ENCODE measurements at regions not wholly inside any gene's neighbourhood (a gene's known extent, or its start where the extent isn't known, plus 50 kb on each side); places are given as distances from the start of the nearest gene placed in this dataset.
"Not testable (repeated sequence)": the region's sequence is repeated elsewhere in the genome, so short reads cannot be mapped to it uniquely, and the experiment has no call there.

- H3K27me3 ChIP-seq (ENCODE audit: insufficient read depth, low read length, poor library complexity); H2AK5ac ChIP-seq (ENCODE audit: low read length); H3K4ac ChIP-seq (ENCODE audit: low read depth, low read length); H2BK120ac ChIP-seq (ENCODE audit: low read depth, low read length); H3K18ac ChIP-seq (ENCODE audit: low read length); H3K56ac ChIP-seq (ENCODE audit: low read length); H4K8ac ChIP-seq (ENCODE audit: low read depth, low read length); H3K9ac ChIP-seq (ENCODE audit: low read length); H4K5ac ChIP-seq (ENCODE audit: low read length); H3K23ac ChIP-seq (ENCODE audit: low read length); H3K4me1 ChIP-seq (ENCODE audit: control insufficient read depth, low read depth, low read length); H3K4me2 ChIP-seq (ENCODE audit: low read length); H2BK15ac ChIP-seq (replicated peaks; ENCODE audit: low read depth); DNase-seq; H2BK5ac ChIP-seq (ENCODE audit: low read length); H3K4me3 ChIP-seq (ENCODE audit: low read length); H3K79me2 ChIP-seq (ENCODE audit: control insufficient read depth, insufficient read depth, low read length); H3K79me1 ChIP-seq (ENCODE audit: low read length); H3K27ac ChIP-seq (ENCODE audit: low read depth, low read length); H3K36me3 ChIP-seq (ENCODE audit: control insufficient read depth, insufficient read depth, low read length): not testable (repeated sequence)
- WGBS (ENCODE audit: extremely low coverage, insufficient coverage, low lambda C conversion rate), result no CpG with 5 or more reads among the region's 3 CpGs
Measured at GRCh38 chr12:18890621-18891020, 152.7 kb downstream of the CAPZA3 start.

- no peak overlapping the region for H3K27ac ChIP-seq (ENCODE audit: low read depth, low read length)
- no CpG with 5 or more reads among the region's 9 CpGs for WGBS (ENCODE audit: extremely low coverage, insufficient coverage, low lambda C conversion rate)
- H2BK120ac ChIP-seq (ENCODE audit: low read depth, low read length), result no peak overlapping the region
- H2BK5ac ChIP-seq (ENCODE audit: low read length), result peak overlapping the region; percentile 13
- H3K36me3 ChIP-seq (ENCODE audit: control insufficient read depth, insufficient read depth, low read length), result no peaks in the 10 kb centered on the region
- no peaks in the 10 kb centered on the region for H3K27me3 ChIP-seq (ENCODE audit: insufficient read depth, low read length, poor library complexity)
- H3K9ac ChIP-seq (ENCODE audit: low read length), result no peak overlapping the region
- no peak overlapping the region for H2BK15ac ChIP-seq (replicated peaks; ENCODE audit: low read depth)
- DNase-seq, result no peak
- H4K8ac ChIP-seq (ENCODE audit: low read depth, low read length), result no peak overlapping the region
- no peak overlapping the region for H3K4me3 ChIP-seq (ENCODE audit: low read length)
- no peak overlapping the region for H3K23ac ChIP-seq (ENCODE audit: low read length)
- H3K56ac ChIP-seq (ENCODE audit: low read length), result peak overlapping the region; percentile 47
- H3K18ac ChIP-seq (ENCODE audit: low read length), result peak overlapping the region; percentile 34
- no peak overlapping the region for H3K4ac ChIP-seq (ENCODE audit: low read depth, low read length)
- peaks cover 6% of the 10 kb centered on the region for H3K4me1 ChIP-seq (ENCODE audit: control insufficient read depth, low read depth, low read length)
- no peaks in the 10 kb centered on the region for H3K79me1 ChIP-seq (ENCODE audit: low read length)
- peak overlapping the region; percentile 27 for H2AK5ac ChIP-seq (ENCODE audit: low read length)
- H3K4me2 ChIP-seq (ENCODE audit: low read length), result no peak overlapping the region
- no peak overlapping the region for H4K5ac ChIP-seq (ENCODE audit: low read length)
- H3K79me2 ChIP-seq (ENCODE audit: control insufficient read depth, insufficient read depth, low read length), result no peaks in the 10 kb centered on the region
Measured at GRCh38 chr12:18895540-18895939, 157.6 kb downstream of the CAPZA3 start.

- H3K4me3 ChIP-seq (ENCODE audit: low read length), result no peak overlapping the region
- no peak overlapping the region for H3K9ac ChIP-seq (ENCODE audit: low read length)
- peaks cover 6% of the 10 kb centered on the region for H3K4me1 ChIP-seq (ENCODE audit: control insufficient read depth, low read depth, low read length)
- H4K8ac ChIP-seq (ENCODE audit: low read depth, low read length), result no peak overlapping the region
- peak; percentile 90 for DNase-seq
- no peaks in the 10 kb centered on the region for H3K79me2 ChIP-seq (ENCODE audit: control insufficient read depth, insufficient read depth, low read length)
- H3K27me3 ChIP-seq (ENCODE audit: insufficient read depth, low read length, poor library complexity), result no peaks in the 10 kb centered on the region
- no peaks in the 10 kb centered on the region for H3K36me3 ChIP-seq (ENCODE audit: control insufficient read depth, insufficient read depth, low read length)
- no peak overlapping the region for H3K4ac ChIP-seq (ENCODE audit: low read depth, low read length)
- peak overlapping the region; percentile 27 for H2AK5ac ChIP-seq (ENCODE audit: low read length)
- no peak overlapping the region for H3K23ac ChIP-seq (ENCODE audit: low read length)
- H2BK15ac ChIP-seq (replicated peaks; ENCODE audit: low read depth), result no peak overlapping the region
- H3K56ac ChIP-seq (ENCODE audit: low read length), result peak overlapping the region; percentile 50
- no peak overlapping the region for H4K5ac ChIP-seq (ENCODE audit: low read length)
- H2BK120ac ChIP-seq (ENCODE audit: low read depth, low read length), result peak overlapping the region; percentile 6
- no peaks in the 10 kb centered on the region for H3K79me1 ChIP-seq (ENCODE audit: low read length)
- H3K18ac ChIP-seq (ENCODE audit: low read length), result peak overlapping the region; percentile 34
- H3K27ac ChIP-seq (ENCODE audit: low read depth, low read length), result no peak overlapping the region
- H3K4me2 ChIP-seq (ENCODE audit: low read length), result no peak overlapping the region
- WGBS (ENCODE audit: extremely low coverage, insufficient coverage, low lambda C conversion rate), result no CpG with 5 or more reads among the region's 7 CpGs
- peak overlapping the region; percentile 13 for H2BK5ac ChIP-seq (ENCODE audit: low read length)
Measured at GRCh38 chr12:18895946-18896345, 158.0 kb downstream of the CAPZA3 start.

GRCh38 chr12:18897823-18898222, 159.9 kb downstream of the CAPZA3 start:
- Histone ChIP-seq H3K23ac (ENCODE audit: low read length) (no peak overlapping the region), H3K9ac (ENCODE audit: low read length) (no peak overlapping the region), H3K18ac (ENCODE audit: low read length) (no peak overlapping the region), H4K8ac (ENCODE audit: low read depth, low read length) (no peak overlapping the region), H4K5ac (ENCODE audit: low read length) (no peak overlapping the region), H3K79me2 (ENCODE audit: control insufficient read depth, insufficient read depth, low read length) (no peaks in the 10 kb centered on the region), H3K56ac (ENCODE audit: low read length) (no peak overlapping the region), H3K27me3 (ENCODE audit: insufficient read depth, low read length, poor library complexity) (no peaks in the 10 kb centered on the region), H3K79me1 (ENCODE audit: low read length) (no peaks in the 10 kb centered on the region), H3K4me2 (ENCODE audit: low read length) (no peak overlapping the region), H2BK120ac (ENCODE audit: low read depth, low read length) (no peak overlapping the region), H3K4me3 (ENCODE audit: low read length) (no peak overlapping the region), H3K4ac (ENCODE audit: low read depth, low read length) (no peak overlapping the region), H2BK15ac (replicated peaks; ENCODE audit: low read depth) (no peak overlapping the region), H2AK5ac (ENCODE audit: low read length) (no peak overlapping the region), H2BK5ac (ENCODE audit: low read length) (no peak overlapping the region), H3K27ac (ENCODE audit: low read depth, low read length) (no peak overlapping the region), H3K4me1 (ENCODE audit: control insufficient read depth, low read depth, low read length) (peaks cover 6% of the 10 kb centered on the region), H3K36me3 (ENCODE audit: control insufficient read depth, insufficient read depth, low read length) (no peaks in the 10 kb centered on the region)
- no CpG with 5 or more reads among the region's 5 CpGs for WGBS (ENCODE audit: extremely low coverage, insufficient coverage, low lambda C conversion rate)
- no peak for DNase-seq

GRCh38 chr12:18898470-18898869, 160.6 kb downstream of the CAPZA3 start:
- no peak overlapping the region for H2BK5ac ChIP-seq (ENCODE audit: low read length)
- no peak overlapping the region for H3K23ac ChIP-seq (ENCODE audit: low read length)
- no peaks in the 10 kb centered on the region for H3K79me1 ChIP-seq (ENCODE audit: low read length)
- no peak overlapping the region for H3K4me3 ChIP-seq (ENCODE audit: low read length)
- no peak overlapping the region for H3K9ac ChIP-seq (ENCODE audit: low read length)
- H3K36me3 ChIP-seq (ENCODE audit: control insufficient read depth, insufficient read depth, low read length), result no peaks in the 10 kb centered on the region
- H2BK15ac ChIP-seq (replicated peaks; ENCODE audit: low read depth), result no peak overlapping the region
- H3K4me2 ChIP-seq (ENCODE audit: low read length), result no peak overlapping the region
- no CpG with 5 or more reads among the region's 2 CpGs for WGBS (ENCODE audit: extremely low coverage, insufficient coverage, low lambda C conversion rate)
- H2BK120ac ChIP-seq (ENCODE audit: low read depth, low read length), result no peak overlapping the region
- H3K27me3 ChIP-seq (ENCODE audit: insufficient read depth, low read length, poor library complexity), result no peaks in the 10 kb centered on the region
- H3K27ac ChIP-seq (ENCODE audit: low read depth, low read length), result no peak overlapping the region
- H2AK5ac ChIP-seq (ENCODE audit: low read length), result no peak overlapping the region
- peaks cover 6% of the 10 kb centered on the region for H3K4me1 ChIP-seq (ENCODE audit: control insufficient read depth, low read depth, low read length)
- no peak overlapping the region for H4K8ac ChIP-seq (ENCODE audit: low read depth, low read length)
- H3K79me2 ChIP-seq (ENCODE audit: control insufficient read depth, insufficient read depth, low read length), result no peaks in the 10 kb centered on the region
- no peak for DNase-seq
- H3K18ac ChIP-seq (ENCODE audit: low read length), result no peak overlapping the region
- H3K56ac ChIP-seq (ENCODE audit: low read length), result no peak overlapping the region
- no peak overlapping the region for H3K4ac ChIP-seq (ENCODE audit: low read depth, low read length)
- no peak overlapping the region for H4K5ac ChIP-seq (ENCODE audit: low read length)

- Histone ChIP-seq H2BK5ac (ENCODE audit: low read length) (no peak overlapping the region), H3K27ac (ENCODE audit: low read depth, low read length) (no peak overlapping the region), H2BK15ac (replicated peaks; ENCODE audit: low read depth) (no peak overlapping the region), H3K36me3 (ENCODE audit: control insufficient read depth, insufficient read depth, low read length) (no peaks in the 10 kb centered on the region), H3K4me1 (ENCODE audit: control insufficient read depth, low read depth, low read length) (peaks cover 6% of the 10 kb centered on the region), H4K8ac (ENCODE audit: low read depth, low read length) (no peak overlapping the region), H3K4me3 (ENCODE audit: low read length) (no peak overlapping the region), H3K56ac (ENCODE audit: low read length) (no peak overlapping the region), H3K79me1 (ENCODE audit: low read length) (no peaks in the 10 kb centered on the region), H3K9ac (ENCODE audit: low read length) (no peak overlapping the region), H4K5ac (ENCODE audit: low read length) (no peak overlapping the region), H2BK120ac (ENCODE audit: low read depth, low read length) (no peak overlapping the region), H3K79me2 (ENCODE audit: control insufficient read depth, insufficient read depth, low read length) (no peaks in the 10 kb centered on the region), H3K4ac (ENCODE audit: low read depth, low read length) (no peak overlapping the region), H3K4me2 (ENCODE audit: low read length) (no peak overlapping the region), H3K23ac (ENCODE audit: low read length) (no peak overlapping the region), H3K27me3 (ENCODE audit: insufficient read depth, low read length, poor library complexity) (no peaks in the 10 kb centered on the region), H3K18ac (ENCODE audit: low read length) (no peak overlapping the region), H2AK5ac (ENCODE audit: low read length) (no peak overlapping the region)
- DNase-seq, result no peak
- WGBS (ENCODE audit: extremely low coverage, insufficient coverage, low lambda C conversion rate), result no CpG with 5 or more reads among the region's 3 CpGs
Measured at GRCh38 chr12:18899162-18899561, 161.2 kb downstream of the CAPZA3 start.
